Prostate gland (tissue), 2 donors: ENCODE measurements at regions not wholly inside any gene's neighbourhood (a gene's known extent, or its start where the extent isn't known, plus 50 kb on each side); places are given as distances from the start of the nearest gene placed in this dataset.

Experiments used
- CTCF ChIP-seq, 4 experiments: fragments of 200-600 bp in 2 of 4; fragments of 450-650 bp in 2 of 4; sonication (generic) in 2 of 4; IDR thresholded peaks; 1 replicate in 3 of 4; 2 replicates in 1 of 4; pipeline ENCODE4 v1.5.1; 2016 to 2019; ENCODE audit warnings: antibody characterized with exemption in 4 of 4, mild to moderate bottlenecking in 2 of 4, moderate library complexity in 2 of 4
- POLR2A ChIP-seq: fragments of 450-650 bp; IDR thresholded peaks from one replicate; pipeline ENCODE4 v1.6.1; 2016; ENCODE audit warnings: antibody characterized with exemption, mild to moderate bottlenecking
- POLR2AphosphoS5 ChIP-seq: sonication (generic); formaldehyde crosslinking; IDR thresholded peaks from one replicate; pipeline ENCODE4 v1.6.1; 2017; ENCODE audit warnings: antibody characterized with exemption

- TF ChIP-seq CTCF (IDR thresholded peaks at IDR 0.05) (no peak), POLR2A (no peak), POLR2AphosphoS5 (no peak)
Measured at GRCh38 chr6:121663292-121663810, 227.9 kb downstream of the GJA1 start.
